Hepatocyte (in vitro differentiated cells): ENCODE measurements at regions not wholly inside any gene's neighbourhood (a gene's known extent, or its start where the extent isn't known, plus 50 kb on each side); places are given as distances from the start of the nearest gene placed in this dataset.

Experiments
- EZH2 ChIP-seq: fragments of 200-600 bp; sonication (generic); IDR thresholded peaks from 2 replicates; pipeline ENCODE4 v1.6.1; 2016; ENCODE audit warnings: antibody characterized with exemption, mild to moderate bottlenecking, borderline replicate concordance
- EZH2phosphoT487 ChIP-seq: fragments of 200-600 bp; sonication (generic); IDR thresholded peaks from one replicate; pipeline ENCODE4 v1.6.1; 2018; ENCODE audit warnings: antibody characterized with exemption, mild to moderate bottlenecking, low read depth, moderate library complexity; ENCODE audit not compliant: unreplicated experiment, severe bottlenecking
- TF ChIP-seq, protein P1 (sequence below): fragments of 200-600 bp; sonication (generic); IDR thresholded peaks from 2 replicates; pipeline ENCODE4 v1.5.1; 2016; ENCODE audit warnings: antibody characterized with exemption, mild to moderate bottlenecking; ENCODE audit not compliant: poor library complexity

DNA sequence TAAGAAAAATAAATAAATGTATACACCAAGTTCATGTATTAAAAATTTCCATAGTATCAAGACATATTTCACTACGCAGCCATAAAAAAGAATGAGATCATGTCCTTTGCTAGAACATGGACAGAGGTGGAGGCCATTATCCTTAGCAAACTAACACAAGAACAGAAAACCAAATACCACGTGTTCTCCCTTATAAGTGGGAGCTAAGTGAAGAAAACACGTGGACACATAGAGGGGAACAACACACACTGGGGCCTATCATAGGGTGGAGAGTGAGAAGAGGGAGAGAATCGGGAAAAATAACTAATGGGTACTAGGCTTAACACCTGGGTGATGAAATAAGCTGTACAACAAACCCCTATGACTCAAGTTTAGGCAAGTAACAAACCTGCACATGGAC lies 552.4 kb upstream of the PBX1 start:
- TF ChIP-seq, protein P1, sequence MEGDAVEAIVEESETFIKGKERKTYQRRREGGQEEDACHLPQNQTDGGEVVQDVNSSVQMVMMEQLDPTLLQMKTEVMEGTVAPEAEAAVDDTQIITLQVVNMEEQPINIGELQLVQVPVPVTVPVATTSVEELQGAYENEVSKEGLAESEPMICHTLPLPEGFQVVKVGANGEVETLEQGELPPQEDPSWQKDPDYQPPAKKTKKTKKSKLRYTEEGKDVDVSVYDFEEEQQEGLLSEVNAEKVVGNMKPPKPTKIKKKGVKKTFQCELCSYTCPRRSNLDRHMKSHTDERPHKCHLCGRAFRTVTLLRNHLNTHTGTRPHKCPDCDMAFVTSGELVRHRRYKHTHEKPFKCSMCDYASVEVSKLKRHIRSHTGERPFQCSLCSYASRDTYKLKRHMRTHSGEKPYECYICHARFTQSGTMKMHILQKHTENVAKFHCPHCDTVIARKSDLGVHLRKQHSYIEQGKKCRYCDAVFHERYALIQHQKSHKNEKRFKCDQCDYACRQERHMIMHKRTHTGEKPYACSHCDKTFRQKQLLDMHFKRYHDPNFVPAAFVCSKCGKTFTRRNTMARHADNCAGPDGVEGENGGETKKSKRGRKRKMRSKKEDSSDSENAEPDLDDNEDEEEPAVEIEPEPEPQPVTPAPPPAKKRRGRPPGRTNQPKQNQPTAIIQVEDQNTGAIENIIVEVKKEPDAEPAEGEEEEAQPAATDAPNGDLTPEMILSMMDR: no peak
- TF ChIP-seq EZH2phosphoT487 (no peak), EZH2 (no peak)
